Stomach (tissue), 8 donors: ENCODE measurements at regions not wholly inside any gene's neighbourhood (a gene's known extent, or its start where the extent isn't known, plus 50 kb on each side); places are given as distances from the start of the nearest gene placed in this dataset.
A peak's percentile ranks its signal among the peaks of the same experiment; 100 is the strongest.

ENCODE experiments used
- DNase-seq, 2 donors: peaks; one replicate each; pipeline versions ENCODE4 v3.0.0 to v3.0.0-alpha.2; 2013 to 2019
- H3K27ac ChIP-seq, 5 donors: fragments of 200-600 bp in 4 of 5; sonication (generic) in 4 of 5; one replicate each; pipeline ENCODE4 v1.5.1; 2013 to 2019; ENCODE audit warnings: mild to moderate bottlenecking in 1 of 5, moderate library complexity in 1 of 5
- H3K27me3 ChIP-seq, 3 donors: fragments of 200-600 bp; sonication (generic); one replicate each; pipeline ENCODE4 v1.5.1; 2017 to 2019; ENCODE audit warnings: mixed run types in 1 of 3
- H3K36me3 ChIP-seq, 4 donors: fragments of 200-600 bp; sonication (generic); 1 replicate in 3 of 4; 2 replicates in 1 of 4; pipeline ENCODE4 v1.5.1; 2016 to 2019
- H3K4me1 ChIP-seq, 4 donors: fragments of 200-600 bp; sonication (generic); one replicate each; pipeline ENCODE4 v1.5.1; 2016 to 2019
- H3K4me3 ChIP-seq, 4 donors: fragments of 200-600 bp; sonication (generic) in 3 of 4; one replicate each; pipeline ENCODE4 v1.5.1; 2016 to 2019; ENCODE audit warnings: mild to moderate bottlenecking in 1 of 4
- H3K9me3 ChIP-seq, 4 donors: fragments of 200-600 bp; sonication (generic); one replicate each; pipeline ENCODE4 v1.5.1; 2016 to 2019
- EP300 ChIP-seq: sonication (generic); formaldehyde crosslinking; IDR thresholded peaks from one replicate; pipeline ENCODE4 v1.6.1; 2017; ENCODE audit warnings: antibody characterized with exemption
- POLR2A ChIP-seq, 4 donors: fragments of 450-650 bp; IDR thresholded peaks; one replicate each; pipeline ENCODE4 v1.6.1; 2016; ENCODE audit warnings: antibody characterized with exemption in 4 of 4, control low read depth in 2 of 4, mild to moderate bottlenecking in 1 of 4, moderate library complexity in 1 of 4
- POLR2AphosphoS5 ChIP-seq, 3 donors: sonication (generic); formaldehyde crosslinking; IDR thresholded peaks; one replicate each; pipeline ENCODE4 v1.6.1; 2016; ENCODE audit warnings: antibody characterized with exemption in 3 of 3
- WGBS, 5 donors: extraction: QIAGEN DNeasy Blood & Tissue Kit in 3 of 5; methylation state at CpG; one replicate each; pipeline versions ENCODE4 v1.1.5 to v1.1.7; 2013 to 2018; 5-methylcytosine and 5-hydroxymethylcytosine counted together
- intact Hi-C: fragments of 100-400 bp; cut with DNase I; formaldehyde crosslinking; loops from one replicate; pipeline ENCODE4 v1.15.1; 2023; ENCODE audit warnings: low total_unique reads
- TF ChIP-seq, protein P1 (sequence below), 7 experiments: fragments of 450-650 bp in 4 of 7; fragments of 200-600 bp in 3 of 7; sonication (generic) in 3 of 7; IDR thresholded peaks; one replicate each; pipeline ENCODE4 v1.5.1; 2016 to 2019; ENCODE audit warnings: antibody characterized with exemption in 7 of 7, control low read depth in 2 of 7, mild to moderate bottlenecking in 1 of 7
- donor health status: healthy with polysubstance abuse.
- donor health status: Bipolar disorder and iron deficiency.
- donor health status: healthy.

- WGBS, 5 donors = 83 to 90% (median 88%) methylated on average over 6 of the region's 6 CpGs
- H3K27ac ChIP-seq = peak overlapping the region in 1 of 5 donors; percentile 30
- intact Hi-C loops = no loop called here
- no peaks in the 10 kb centered on the region for H3K27me3 ChIP-seq
- no peak overlapping the region for H3K4me3 ChIP-seq
- H3K4me1 ChIP-seq = peaks cover 0 to 14% (median 6%) of the 10 kb centered on the region in 4 donors
- H3K9me3 ChIP-seq = no peaks in the 10 kb centered on the region
- TF ChIP-seq POLR2A (IDR thresholded peaks at IDR 0.05) (no peak), EP300 (no peak), POLR2AphosphoS5 (IDR thresholded peaks at IDR 0.05) (no peak)
- TF ChIP-seq, protein P1, sequence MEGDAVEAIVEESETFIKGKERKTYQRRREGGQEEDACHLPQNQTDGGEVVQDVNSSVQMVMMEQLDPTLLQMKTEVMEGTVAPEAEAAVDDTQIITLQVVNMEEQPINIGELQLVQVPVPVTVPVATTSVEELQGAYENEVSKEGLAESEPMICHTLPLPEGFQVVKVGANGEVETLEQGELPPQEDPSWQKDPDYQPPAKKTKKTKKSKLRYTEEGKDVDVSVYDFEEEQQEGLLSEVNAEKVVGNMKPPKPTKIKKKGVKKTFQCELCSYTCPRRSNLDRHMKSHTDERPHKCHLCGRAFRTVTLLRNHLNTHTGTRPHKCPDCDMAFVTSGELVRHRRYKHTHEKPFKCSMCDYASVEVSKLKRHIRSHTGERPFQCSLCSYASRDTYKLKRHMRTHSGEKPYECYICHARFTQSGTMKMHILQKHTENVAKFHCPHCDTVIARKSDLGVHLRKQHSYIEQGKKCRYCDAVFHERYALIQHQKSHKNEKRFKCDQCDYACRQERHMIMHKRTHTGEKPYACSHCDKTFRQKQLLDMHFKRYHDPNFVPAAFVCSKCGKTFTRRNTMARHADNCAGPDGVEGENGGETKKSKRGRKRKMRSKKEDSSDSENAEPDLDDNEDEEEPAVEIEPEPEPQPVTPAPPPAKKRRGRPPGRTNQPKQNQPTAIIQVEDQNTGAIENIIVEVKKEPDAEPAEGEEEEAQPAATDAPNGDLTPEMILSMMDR (IDR thresholded peaks at IDR 0.05) = no peak
- peak in 1 of 2 donors; percentile 44 for DNase-seq
- H3K36me3 ChIP-seq = no peaks in the 10 kb centered on the region
Observed at GRCh38 chr3:64957408-64958198, 269.8 kb upstream of the ADAMTS9 start.

- Histone ChIP-seq H3K27me3 (no peaks in the 10 kb centered on the region), H3K27ac (no peak overlapping the region), H3K9me3 (no peaks in the 10 kb centered on the region), H3K36me3 (no peaks in the 10 kb centered on the region), H3K4me1 (peaks cover 0 to 14% (median 6%) of the 10 kb centered on the region in 4 donors), H3K4me3 (no peak overlapping the region)
- intact Hi-C loops = no loop called here
- TF ChIP-seq EP300 (no peak), POLR2A (IDR thresholded peaks at IDR 0.05) (no peak), POLR2AphosphoS5 (IDR thresholded peaks at IDR 0.05) (no peak)
- TF ChIP-seq, protein P1 (IDR thresholded peaks at IDR 0.05) = no peak
- no peak for DNase-seq
- WGBS, 5 donors = 73 to 79% (median 75%) methylated on average over 10 of the region's 10 CpGs
Observed at GRCh38 chr3:64956711-64957325, 269.0 kb upstream of the ADAMTS9 start.

- peak; percentile 54 to 76 for DNase-seq
Observed at GRCh38 chr3:64954995-64955636, 267.3 kb upstream of the ADAMTS9 start.

More at GRCh38 chr3:64954995-64955636, 267.3 kb upstream of the ADAMTS9 start:
- TF ChIP-seq, protein P1 (IDR thresholded peaks at IDR 0.05) = no peak
- no peak for TF ChIP-seq POLR2A (IDR thresholded peaks at IDR 0.05)
- TF ChIP-seq POLR2AphosphoS5 (IDR thresholded peaks at IDR 0.05) = peak in 2 of 3 donors; percentile 51 to 54
- peak; percentile 33 for TF ChIP-seq EP300
- H3K4me1 ChIP-seq = peaks cover 0 to 14% (median 6%) of the 10 kb centered on the region in 4 donors
- intact Hi-C loops = no loop called here
- H3K27me3 ChIP-seq = no peaks in the 10 kb centered on the region
- WGBS, 5 donors = 20 to 29% (median 23%) methylated on average over 4 of the region's 4 CpGs
- H3K9me3 ChIP-seq = no peaks in the 10 kb centered on the region
- H3K4me3 ChIP-seq = no peak overlapping the region
- H3K27ac ChIP-seq = peak overlapping the region in 3 of 5 donors; percentile 21 to 60 (median 45)
- H3K36me3 ChIP-seq = no peaks in the 10 kb centered on the region
